GM21390 (cell line): ENCODE measurements at regions not wholly inside any gene's neighbourhood (a gene's known extent, or its start where the extent isn't known, plus 50 kb on each side); places are given as distances from the start of the nearest gene placed in this dataset.
"Not testable (repeated sequence)": the region's sequence is repeated elsewhere in the genome, so short reads cannot be mapped to it uniquely, and the experiment has no call there.

Experiments
- ATAC-seq: cut with Tn5 transposase; IDR thresholded peaks from one replicate; pipeline ENCODE4 v1.9.1; 2021; ENCODE audit not compliant: unreplicated experiment

- ATAC-seq: no peak
These were observed 207.6 kb upstream of the CDKN2B start for GRCh38 chr9:22216730-22217172.

DNA sequence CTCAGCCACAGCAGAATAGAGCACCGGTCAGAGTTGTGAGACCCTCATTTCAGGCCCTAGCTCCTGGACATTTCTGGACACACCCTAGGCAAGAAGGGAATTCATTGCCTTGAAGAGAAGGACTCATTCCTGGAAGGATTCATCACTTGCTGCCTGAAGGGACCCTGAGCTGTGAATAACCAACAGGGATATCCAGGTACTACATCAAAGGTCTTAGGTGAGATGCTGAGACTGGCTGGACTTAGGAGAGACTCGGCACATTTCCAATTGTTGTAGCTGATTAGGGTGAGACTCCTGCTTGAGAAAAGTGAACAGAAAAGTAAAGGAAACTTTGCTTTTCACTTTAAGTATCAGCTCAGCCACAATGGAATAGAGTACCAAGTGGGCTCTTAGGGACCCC, 208.1 kb upstream of the CDKN2B start:
- ATAC-seq: no peak

- not testable (repeated sequence) for ATAC-seq
These were observed 216.8 kb upstream of the CDKN2B start for GRCh38 chr9:22225856-22226255.

GRCh38 chr9:22227986-22228385, 218.6 kb upstream of the DMRTA1 start:
- ATAC-seq: no peak

DNA sequence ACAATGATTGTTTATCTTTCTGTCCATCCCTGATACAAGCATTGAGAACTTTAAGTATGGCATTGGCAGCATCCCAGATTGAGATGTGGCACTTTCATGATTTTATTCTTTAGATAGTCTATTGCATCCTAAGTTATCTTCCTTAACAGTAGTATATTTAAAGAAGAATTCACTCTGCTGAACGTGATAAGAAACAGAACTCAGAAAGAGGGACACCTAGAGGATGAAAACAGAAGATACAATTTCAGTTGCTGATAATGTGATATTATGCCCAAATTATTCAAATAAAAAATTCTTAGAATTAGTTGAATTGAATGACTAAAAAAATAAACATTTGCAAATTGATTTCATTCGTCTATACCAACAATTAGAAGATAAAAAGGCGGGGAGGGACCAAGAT, 218.1 kb upstream of the DMRTA1 start:
- ATAC-seq: no peak

- no peak for ATAC-seq
These were observed 217.6 kb upstream of the DMRTA1 start for GRCh38 chr9:22229069-22229468.

- ATAC-seq: not testable (repeated sequence)
These were observed 215.3 kb upstream of the DMRTA1 start for GRCh38 chr9:22231309-22231708.

- ATAC-seq: no peak
These were observed 213.7 kb upstream of the DMRTA1 start for GRCh38 chr9:22232971-22233370.

DNA sequence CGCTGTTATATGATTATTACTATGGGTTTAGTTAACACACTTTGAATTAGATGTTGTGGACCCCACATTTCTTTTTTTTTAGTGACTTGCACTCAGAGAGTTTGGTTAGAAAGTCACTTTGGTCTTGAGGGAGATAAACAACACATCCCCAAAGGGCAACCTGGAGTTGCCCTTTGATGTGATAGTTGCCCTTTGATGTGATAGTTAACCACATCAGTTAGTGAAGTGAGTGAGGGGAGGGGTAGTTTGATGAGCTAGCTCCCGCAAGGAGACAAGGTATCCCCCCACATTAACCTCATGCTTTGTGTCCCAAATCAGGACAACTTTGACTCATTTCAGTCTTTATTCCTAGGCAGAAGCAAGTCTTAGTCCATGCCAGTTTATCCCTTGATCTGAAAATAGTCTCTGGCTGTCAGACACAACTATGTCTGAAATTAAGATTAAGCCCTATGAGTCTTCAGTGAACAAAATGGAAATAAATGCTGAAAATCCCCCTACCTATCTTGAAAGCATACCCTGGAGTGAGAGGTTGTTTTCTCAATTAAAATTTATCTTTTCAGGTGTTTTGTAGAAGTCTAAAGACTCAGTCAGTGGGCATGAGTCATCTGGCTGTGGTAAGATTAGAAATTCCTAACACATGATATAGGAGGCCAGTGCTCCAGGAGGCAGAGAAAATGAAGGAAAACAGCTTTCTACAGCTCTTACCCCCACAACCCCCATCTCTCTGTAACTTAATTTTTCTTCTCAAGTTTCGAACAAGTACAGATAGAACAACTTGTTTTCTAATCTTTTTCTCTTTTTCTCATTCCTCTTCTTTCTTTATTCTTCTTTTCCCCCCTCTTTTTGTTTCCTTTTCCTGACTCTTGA, 208.9 kb upstream of the DMRTA1 start:
- no peak for ATAC-seq

GRCh38 chr9:22238809-22239684, 207.6 kb upstream of the DMRTA1 start:
- no peak for ATAC-seq

DNA sequence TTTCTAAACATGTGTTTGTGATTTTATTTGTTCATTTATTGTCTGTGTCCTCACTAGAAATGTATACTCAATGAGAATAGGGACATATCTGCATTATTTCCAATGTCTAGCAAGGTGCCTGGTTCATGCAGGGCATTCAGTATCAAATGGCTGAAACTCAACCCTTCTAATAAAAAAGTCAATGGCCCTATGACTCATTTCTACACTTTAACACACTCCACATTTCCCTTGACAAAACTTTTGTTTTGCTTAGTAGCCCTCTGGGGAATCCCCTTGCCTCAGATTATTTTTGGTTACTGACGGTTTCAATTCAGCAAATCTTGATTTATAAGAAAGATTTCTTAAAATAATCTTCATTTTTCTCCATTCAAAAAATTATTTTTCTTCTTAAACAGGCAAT, 206.0 kb upstream of the DMRTA1 start:
- peak; percentile 78 for ATAC-seq

- no peak for ATAC-seq
These were observed 205.6 kb upstream of the DMRTA1 start for GRCh38 chr9:22241024-22241423.

GRCh38 chr9:22241611-22242010, 205.0 kb upstream of the DMRTA1 start:
- no peak for ATAC-seq

DNA sequence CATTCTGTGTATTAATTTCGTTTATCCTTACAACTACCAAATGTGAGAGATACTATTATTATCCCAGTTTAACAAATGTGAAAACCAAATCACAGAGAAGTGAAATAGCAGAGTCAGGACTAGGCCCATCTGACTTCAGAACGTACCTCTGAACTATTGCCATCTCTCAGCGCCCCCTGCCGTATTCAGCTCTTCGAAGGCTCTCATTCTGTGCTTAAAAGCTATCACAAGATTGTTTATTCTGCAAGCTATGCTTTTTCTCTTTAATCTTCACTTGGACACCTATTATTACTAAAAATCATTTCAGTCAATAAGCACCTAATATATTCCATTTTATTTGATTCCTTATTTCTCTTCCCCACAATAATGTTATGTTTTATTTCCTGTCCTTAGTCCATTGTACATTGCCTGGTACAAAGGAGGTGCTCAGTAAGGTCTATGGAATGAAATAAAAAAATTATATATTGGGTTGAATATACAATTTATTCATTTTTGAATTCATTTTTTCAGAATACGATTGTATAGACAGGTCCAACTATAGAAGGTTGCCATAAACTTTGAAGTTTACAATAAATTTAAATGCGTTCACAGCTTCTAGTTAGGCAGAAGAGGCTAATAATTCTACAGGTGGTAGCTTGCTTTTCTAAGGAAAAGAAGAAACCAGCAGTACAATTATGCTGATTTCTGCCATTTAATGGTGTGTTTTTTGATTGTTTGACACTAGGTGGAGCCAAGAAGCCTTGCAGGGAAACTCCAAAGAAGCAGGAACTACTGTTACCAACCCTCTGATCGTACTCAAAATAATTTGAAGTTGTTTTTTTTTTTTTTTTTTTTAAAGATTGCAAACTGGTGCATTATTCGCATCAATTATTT, 202.2 kb upstream of the DMRTA1 start:
- peak; percentile 50 for ATAC-seq

DNA sequence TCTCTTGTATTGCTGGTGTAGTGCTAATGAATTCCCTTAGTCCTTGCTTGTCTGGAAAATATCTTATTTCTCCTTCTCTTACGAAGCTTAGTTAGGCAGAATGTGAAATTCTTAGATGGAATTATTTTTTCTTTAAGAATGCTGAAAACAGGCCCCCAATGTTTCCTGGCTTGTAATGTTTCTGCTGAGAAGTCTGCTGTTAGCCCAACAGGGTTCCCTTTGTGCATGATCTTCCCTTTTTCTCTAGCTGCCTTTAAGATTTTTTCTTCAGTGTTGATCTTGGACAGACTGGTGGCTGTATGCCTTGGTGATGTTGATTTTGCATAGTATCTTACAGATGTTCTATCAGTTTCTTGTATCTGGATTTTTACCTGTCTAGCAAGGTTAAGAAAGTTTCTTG, 191.3 kb upstream of the DMRTA1 start:
- ATAC-seq: no peak

DNA sequence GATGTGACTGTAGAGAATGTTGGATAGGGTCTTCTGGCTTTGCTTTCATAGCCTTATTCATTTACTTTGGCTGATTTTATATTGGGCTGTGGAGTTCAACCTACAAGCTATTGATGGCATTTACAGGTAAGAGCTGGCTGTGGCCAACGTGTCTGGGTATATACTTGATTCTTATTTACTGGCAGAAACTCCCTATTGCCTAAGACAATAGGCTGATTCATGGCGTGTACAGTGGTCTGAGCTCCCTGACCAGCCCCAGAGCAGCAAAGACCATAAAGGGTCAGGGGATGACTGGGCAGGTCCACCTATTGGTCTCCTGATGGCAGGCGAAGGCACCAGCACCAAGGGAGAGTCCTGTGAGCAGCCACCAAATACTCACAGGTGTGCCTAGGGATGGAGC, 190.2 kb upstream of the DMRTA1 start:
- ATAC-seq: no peak

DNA sequence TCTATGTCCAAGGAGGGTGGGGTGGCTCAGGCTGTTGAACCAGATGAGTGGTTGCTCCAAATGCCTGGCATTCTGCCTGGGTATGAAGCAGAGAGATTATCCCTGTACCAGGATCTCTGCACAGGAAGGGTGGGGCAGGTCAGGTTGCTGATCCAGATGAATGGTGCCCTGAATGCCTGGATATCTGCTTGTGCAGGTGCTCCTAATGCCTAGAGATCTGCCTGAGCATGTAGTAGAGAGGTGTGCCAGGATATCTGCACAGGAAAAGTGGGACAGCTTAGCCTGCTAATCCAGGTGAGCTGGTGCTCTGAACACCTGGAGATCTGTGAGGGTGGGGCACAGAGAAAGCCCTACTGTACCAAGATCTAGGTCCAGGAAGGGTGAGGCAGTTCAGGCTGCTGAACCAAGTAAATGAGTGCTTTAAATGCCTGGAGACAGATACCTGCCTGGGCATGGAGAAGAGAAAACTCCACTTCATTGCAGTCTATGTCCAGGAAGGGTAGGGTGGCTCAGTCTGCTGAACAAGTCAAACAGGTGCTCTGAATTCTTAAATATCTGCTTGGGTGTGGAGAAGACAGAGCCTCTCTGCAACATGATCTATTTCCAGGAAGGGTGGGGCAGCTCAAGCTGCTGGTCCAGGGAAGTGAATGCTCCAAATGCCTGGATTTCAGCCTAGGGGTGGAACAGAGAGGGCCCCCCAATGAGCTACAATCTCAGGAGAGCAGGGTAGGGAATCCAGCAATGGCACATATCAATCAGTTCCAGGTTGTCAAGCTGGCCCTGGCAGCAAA, 189.4 kb upstream of the DMRTA1 start:
- ATAC-seq: no peak

DNA sequence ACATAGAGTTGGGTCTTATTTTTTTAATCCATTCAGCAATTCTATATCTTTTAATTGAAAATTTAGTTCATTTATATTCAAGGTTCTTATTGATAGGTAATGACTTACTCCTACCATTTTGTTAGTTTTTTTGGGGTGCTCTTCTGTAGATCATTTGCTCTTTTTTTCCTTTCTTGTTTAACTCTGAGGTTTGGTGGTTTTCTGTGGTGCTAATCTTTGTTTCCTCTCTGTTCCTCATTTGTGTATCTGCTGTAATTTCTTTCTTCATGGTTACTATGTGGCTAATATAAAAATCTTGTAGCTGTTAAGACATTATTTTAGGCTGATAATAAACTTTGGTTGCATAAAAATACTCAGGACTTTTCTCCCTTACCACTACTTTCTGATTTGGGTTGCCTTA, 181.6 kb upstream of the DMRTA1 start:
- ATAC-seq: no peak

DNA sequence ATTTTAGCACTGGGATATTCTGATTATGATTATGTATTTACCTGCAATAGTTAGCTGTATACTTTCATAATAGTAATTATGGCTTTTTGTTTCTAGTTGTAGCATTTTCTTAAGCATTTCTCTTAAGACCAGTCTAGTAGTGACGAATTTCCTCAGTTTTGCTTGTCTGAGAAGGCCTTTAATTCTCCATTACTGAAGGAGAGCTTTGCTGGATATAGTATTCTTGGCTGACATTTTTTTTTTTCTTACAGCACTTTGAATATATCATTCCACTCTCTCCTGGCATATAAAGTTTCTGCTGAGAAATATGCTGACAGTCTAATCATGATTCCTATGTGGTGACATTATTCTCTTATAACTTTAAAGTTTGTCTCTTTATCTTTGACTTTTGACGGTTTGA, 181.1 kb upstream of the DMRTA1 start:
- ATAC-seq: no peak

DNA sequence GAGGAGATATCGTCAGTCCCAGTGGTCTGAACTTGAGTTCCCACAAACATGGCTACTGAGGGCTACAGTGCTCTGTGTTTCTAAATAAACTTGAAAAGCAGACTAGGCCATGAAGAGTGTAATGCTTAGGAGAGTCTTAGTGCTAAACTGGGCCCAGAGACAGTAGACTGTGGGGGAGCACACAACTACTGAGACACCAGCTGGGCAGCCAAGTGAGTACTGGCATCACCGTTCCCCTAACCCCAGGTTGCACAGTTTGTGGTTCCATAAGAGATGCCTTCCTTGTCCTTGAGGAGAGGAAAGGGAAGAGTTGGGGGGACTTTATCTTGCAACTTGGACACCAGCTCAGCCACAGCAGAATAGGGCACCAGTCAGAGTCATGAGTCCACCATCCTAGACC, 172.1 kb upstream of the DMRTA1 start:
- no peak for ATAC-seq
